GM21360 (cell line): ENCODE measurements at regions not wholly inside any gene's neighbourhood (a gene's known extent, or its start where the extent isn't known, plus 50 kb on each side); places are given as distances from the start of the nearest gene placed in this dataset.
A peak's percentile ranks its signal among the peaks of the same experiment; 100 is the strongest.

Experiments
- ATAC-seq: cut with Tn5 transposase; IDR thresholded peaks from one replicate; pipeline ENCODE4 v1.9.1; 2021; ENCODE audit warnings: mild to moderate bottlenecking, moderate library complexity; ENCODE audit not compliant: unreplicated experiment

- ATAC-seq, result no peak
Observed at GRCh38 chr16:76157629-76158028, 119.6 kb upstream of the CNTNAP4 start.

GRCh38 chr16:76162046-76162445, 115.2 kb upstream of the CNTNAP4 start:
- no peak for ATAC-seq

GRCh38 chr16:76164970-76165558, 112.1 kb upstream of the CNTNAP4 start:
- peak; percentile 66 for ATAC-seq

GRCh38 chr16:76175718-76176117, 101.5 kb upstream of the CNTNAP4 start:
- ATAC-seq, result no peak

GRCh38 chr16:76176153-76176552, 101.0 kb upstream of the CNTNAP4 start:
- peak; percentile 76 for ATAC-seq

- no peak for ATAC-seq
Observed at GRCh38 chr16:76176616-76177015, 100.6 kb upstream of the CNTNAP4 start.

- no peak for ATAC-seq
Observed at GRCh38 chr16:76182041-76182635, 95.1 kb upstream of the CNTNAP4 start.

- ATAC-seq, result no peak
Observed at GRCh38 chr16:76183647-76184046, 93.6 kb upstream of the CNTNAP4 start.

GRCh38 chr16:76190057-76190456, 87.1 kb upstream of the CNTNAP4 start:
- no peak for ATAC-seq

- no peak for ATAC-seq
Observed at GRCh38 chr16:76190480-76190879, 86.7 kb upstream of the CNTNAP4 start.

GRCh38 chr16:76193906-76194615, 83.1 kb upstream of the CNTNAP4 start:
- no peak for ATAC-seq

- no peak for ATAC-seq
Observed at GRCh38 chr16:76194616-76195015, 82.6 kb upstream of the CNTNAP4 start.

GRCh38 chr16:76195056-76195455, 82.1 kb upstream of the CNTNAP4 start:
- ATAC-seq, result no peak

GRCh38 chr16:76195648-76196047, 81.6 kb upstream of the CNTNAP4 start:
- no peak for ATAC-seq

GRCh38 chr16:76197900-76198299, 79.3 kb upstream of the CNTNAP4 start:
- no peak for ATAC-seq

- ATAC-seq, result no peak
Observed at GRCh38 chr16:76199681-76200220, 77.5 kb upstream of the CNTNAP4 start.

GRCh38 chr16:76201385-76201784, 75.8 kb upstream of the CNTNAP4 start:
- ATAC-seq, result no peak

- no peak for ATAC-seq
Observed at GRCh38 chr16:76204249-76204648, 73.0 kb upstream of the CNTNAP4 start.

GRCh38 chr16:76207270-76207669, 69.9 kb upstream of the CNTNAP4 start:
- ATAC-seq, result no peak

GRCh38 chr16:76210157-76210556, 67.0 kb upstream of the CNTNAP4 start:
- no peak for ATAC-seq

GRCh38 chr16:76213860-76214259, 63.3 kb upstream of the CNTNAP4 start:
- no peak for ATAC-seq

GRCh38 chr16:76214856-76215255, 62.3 kb upstream of the CNTNAP4 start:
- ATAC-seq, result no peak
